GM12874 (cell line): ENCODE measurements at regions not wholly inside any gene's neighbourhood (a gene's known extent, or its start where the extent isn't known, plus 50 kb on each side); places are given as distances from the start of the nearest gene placed in this dataset.

Experiments
- CTCF ChIP-seq: IDR thresholded peaks from 2 replicates; pipeline ENCODE4 v1.5.1; 2011; ENCODE audit warnings: low read depth, mild to moderate bottlenecking, control low read depth, low read length, moderate library complexity; ENCODE audit not compliant: insufficient read depth

- no peak for TF ChIP-seq CTCF
Measured at GRCh38 chr10:15440204-15440711, 69.2 kb upstream of the FAM171A1 start.

GRCh38 chr10:15439341-15439842 lies 68.3 kb upstream of the FAM171A1 start:
- TF ChIP-seq CTCF, result no peak

- TF ChIP-seq CTCF, result no peak
Measured at GRCh38 chr10:15436696-15437095, 65.6 kb upstream of the FAM171A1 start.

GRCh38 chr10:15433850-15434537 lies 62.9 kb upstream of the FAM171A1 start:
- peak; percentile 53 for TF ChIP-seq CTCF

- TF ChIP-seq CTCF, result no peak
Measured at GRCh38 chr10:15432266-15432665, 61.2 kb upstream of the FAM171A1 start.

GRCh38 chr10:15430969-15431771 lies 60.1 kb upstream of the FAM171A1 start:
- no peak for TF ChIP-seq CTCF

GRCh38 chr10:15428681-15429080 lies 57.6 kb upstream of the FAM171A1 start:
- TF ChIP-seq CTCF, result no peak
